ENCODE measurements at regions not wholly inside any gene's neighbourhood (a gene's known extent, or its start where the extent isn't known, plus 50 kb on each side); places are given as distances from the start of the nearest gene placed in this dataset.

DNA sequence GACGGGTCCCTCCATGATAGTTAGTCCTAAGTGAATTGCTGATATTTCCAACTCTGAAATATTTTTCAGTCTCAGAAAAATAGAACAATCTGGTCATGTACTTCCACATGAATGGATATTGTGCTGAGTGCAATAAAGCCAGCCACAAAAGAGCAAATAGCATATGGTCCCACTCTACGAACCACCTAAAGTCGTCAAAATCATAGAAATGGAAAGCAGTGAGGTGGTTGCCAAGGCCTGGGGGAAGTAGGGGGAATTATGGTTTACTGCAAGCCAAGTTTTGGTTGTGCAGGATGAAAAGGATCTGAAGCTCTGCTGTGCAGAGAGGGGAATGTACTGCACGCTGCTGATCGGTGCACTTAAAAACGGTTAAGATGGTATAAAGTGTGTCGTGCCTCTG is 313.8 kb upstream of the ADARB2 start:
- Histone ChIP-seq H3K36me3 (ENCODE audit: insufficient read depth) (no peaks in the 10 kb centered on the region), H3K4me2 (no peak overlapping the region), H3K27me3 (ENCODE audit: insufficient read depth) (no peaks in the 10 kb centered on the region), H3K4me1 (ENCODE audit: insufficient read depth) (no peaks in the 10 kb centered on the region), H3F3A (replicated peaks; ENCODE audit: low read depth) (no peaks in the 10 kb centered on the region), H4K20me1 (replicated peaks; ENCODE audit: insufficient read depth) (no peaks in the 10 kb centered on the region), H3K27ac (ENCODE audit: low read depth) (no peak overlapping the region), H3K79me2 (replicated peaks; ENCODE audit: insufficient read depth) (no peaks in the 10 kb centered on the region), H3K4me3 (no peak overlapping the region), H2AFZ (no peak overlapping the region), H3K9me2 (ENCODE audit: insufficient read depth) (no peaks in the 10 kb centered on the region)
- ATAC-seq: no peak
- no peak for DNase-seq (ENCODE audit: low spot score)
- TF ChIP-seq EZH2phosphoT487 (IDR thresholded peaks at IDR 0.05; ENCODE audit: unreplicated experiment): no peak
- TF ChIP-seq ZNF462 (CRISPR knock-in tag; IDR thresholded peaks at IDR 0.05): no peak
- no peak for TF ChIP-seq JUNB (IDR thresholded peaks at IDR 0.05; ENCODE audit: unreplicated experiment)
- TF ChIP-seq, protein P1, sequence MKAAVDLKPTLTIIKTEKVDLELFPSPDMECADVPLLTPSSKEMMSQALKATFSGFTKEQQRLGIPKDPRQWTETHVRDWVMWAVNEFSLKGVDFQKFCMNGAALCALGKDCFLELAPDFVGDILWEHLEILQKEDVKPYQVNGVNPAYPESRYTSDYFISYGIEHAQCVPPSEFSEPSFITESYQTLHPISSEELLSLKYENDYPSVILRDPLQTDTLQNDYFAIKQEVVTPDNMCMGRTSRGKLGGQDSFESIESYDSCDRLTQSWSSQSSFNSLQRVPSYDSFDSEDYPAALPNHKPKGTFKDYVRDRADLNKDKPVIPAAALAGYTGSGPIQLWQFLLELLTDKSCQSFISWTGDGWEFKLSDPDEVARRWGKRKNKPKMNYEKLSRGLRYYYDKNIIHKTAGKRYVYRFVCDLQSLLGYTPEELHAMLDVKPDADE (IDR thresholded peaks at IDR 0.05): no peak
- TF ChIP-seq POLR2AphosphoS5 (IDR thresholded peaks at IDR 0.05; ENCODE audit: low read depth): no peak
- TF ChIP-seq STAT1 (IDR thresholded peaks at IDR 0.05; ENCODE audit: unreplicated experiment): no peak
- TF ChIP-seq, protein P2, sequence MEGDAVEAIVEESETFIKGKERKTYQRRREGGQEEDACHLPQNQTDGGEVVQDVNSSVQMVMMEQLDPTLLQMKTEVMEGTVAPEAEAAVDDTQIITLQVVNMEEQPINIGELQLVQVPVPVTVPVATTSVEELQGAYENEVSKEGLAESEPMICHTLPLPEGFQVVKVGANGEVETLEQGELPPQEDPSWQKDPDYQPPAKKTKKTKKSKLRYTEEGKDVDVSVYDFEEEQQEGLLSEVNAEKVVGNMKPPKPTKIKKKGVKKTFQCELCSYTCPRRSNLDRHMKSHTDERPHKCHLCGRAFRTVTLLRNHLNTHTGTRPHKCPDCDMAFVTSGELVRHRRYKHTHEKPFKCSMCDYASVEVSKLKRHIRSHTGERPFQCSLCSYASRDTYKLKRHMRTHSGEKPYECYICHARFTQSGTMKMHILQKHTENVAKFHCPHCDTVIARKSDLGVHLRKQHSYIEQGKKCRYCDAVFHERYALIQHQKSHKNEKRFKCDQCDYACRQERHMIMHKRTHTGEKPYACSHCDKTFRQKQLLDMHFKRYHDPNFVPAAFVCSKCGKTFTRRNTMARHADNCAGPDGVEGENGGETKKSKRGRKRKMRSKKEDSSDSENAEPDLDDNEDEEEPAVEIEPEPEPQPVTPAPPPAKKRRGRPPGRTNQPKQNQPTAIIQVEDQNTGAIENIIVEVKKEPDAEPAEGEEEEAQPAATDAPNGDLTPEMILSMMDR (conservative IDR thresholded peaks at IDR 0.05; ENCODE audit: low read depth in 2 of 2): no peak
- TF ChIP-seq REST (IDR thresholded peaks at IDR 0.05; ENCODE audit: unreplicated experiment): no peak
- no peak for TF ChIP-seq EZH2 (IDR thresholded peaks at IDR 0.05; ENCODE audit: low read depth, unreplicated experiment)
- no peak for TF ChIP-seq CREB1 (CRISPR knock-in tag; IDR thresholded peaks at IDR 0.05; ENCODE audit: low read depth)
- TF ChIP-seq NANOG (IDR thresholded peaks at IDR 0.05; ENCODE audit: borderline replicate concordance): no peak
- TF ChIP-seq ZNF331 (CRISPR knock-in tag; IDR thresholded peaks at IDR 0.05; ENCODE audit: low read depth): no peak
- TF ChIP-seq ZNF114 (CRISPR knock-in tag; IDR thresholded peaks at IDR 0.05): no peak
- no peaks in the 10 kb centered on the region for H3K4me1 Mint-ChIP-seq
- H3K36me3 Mint-ChIP-seq (ENCODE audit: low read depth): no peaks in the 10 kb centered on the region
- H3K4me3 Mint-ChIP-seq: no peak overlapping the region
- H3K9me3 Mint-ChIP-seq: no peaks in the 10 kb centered on the region
- H3K27me3 Mint-ChIP-seq (ENCODE audit: insufficient read depth, low read depth, poor library complexity): no peaks in the 10 kb centered on the region
- H3K27ac Mint-ChIP-seq: no peak overlapping the region
